ENCODE measurements at regions not wholly inside any gene's neighbourhood (a gene's known extent, or its start where the extent isn't known, plus 50 kb on each side); places are given as distances from the start of the nearest gene placed in this dataset.

- TF ChIP-seq CTCF (conservative IDR thresholded peaks at IDR 0.05 in 1 of 2, IDR thresholded peaks at IDR 0.05 in 1 of 2; ENCODE audit: low read depth in 1 of 2, low read length in 2 of 2) (no peak), EZH2 (IDR thresholded peaks at IDR 0.05; ENCODE audit: low read length, missing control alignments) (no peak)
Observed at GRCh38 chr16:5775916-5776315, 678.3 kb upstream of the EEF2KMT start.

All from fibroblast of lung (primary cell).